ENCODE measurements at regions not wholly inside any gene's neighbourhood (a gene's known extent, or its start where the extent isn't known, plus 50 kb on each side); places are given as distances from the start of the nearest gene placed in this dataset.

- no peak for DNase-seq
Observed at GRCh38 chr13:22198001-22198400, 527.1 kb downstream of the FGF9 start.

- DNase-seq: no peak
Observed at GRCh38 chr13:22198641-22199217, 527.9 kb downstream of the FGF9 start.

- DNase-seq: no peak
Observed at GRCh38 chr13:22200440-22200839, 529.6 kb downstream of the FGF9 start.

- no peak for DNase-seq
Observed at GRCh38 chr13:22201375-22201925, 530.6 kb downstream of the FGF9 start.

- DNase-seq: no peak
Observed at GRCh38 chr13:22210134-22210930, 539.5 kb downstream of the FGF9 start.

- no peak for DNase-seq
Observed at GRCh38 chr13:22211876-22212275, 541.0 kb downstream of the FGF9 start.

GRCh38 chr13:22212576-22212975, 541.7 kb downstream of the FGF9 start:
- DNase-seq: no peak

- no peak for DNase-seq
Observed at GRCh38 chr13:22214184-22214583, 543.3 kb downstream of the FGF9 start.

- DNase-seq: no peak
Observed at GRCh38 chr13:22218797-22219196, 547.9 kb downstream of the FGF9 start.

GRCh38 chr13:22219709-22220108, 548.8 kb downstream of the FGF9 start:
- no peak for DNase-seq

- DNase-seq: no peak
Observed at GRCh38 chr13:22220151-22221135, 549.6 kb downstream of the FGF9 start.

GRCh38 chr13:22223411-22223810, 552.5 kb downstream of the FGF9 start:
- DNase-seq: no peak

GRCh38 chr13:22226086-22226485, 555.2 kb downstream of the FGF9 start:
- DNase-seq: no peak

- DNase-seq: no peak
Observed at GRCh38 chr13:22227895-22228294, 557.0 kb downstream of the FGF9 start.

GRCh38 chr13:22229916-22230315, 559.0 kb downstream of the FGF9 start:
- no peak for DNase-seq

- DNase-seq: no peak
Observed at GRCh38 chr13:22232186-22232585, 561.3 kb downstream of the FGF9 start.

GRCh38 chr13:22235285-22235949, 564.5 kb downstream of the FGF9 start:
- no peak for DNase-seq

- DNase-seq: no peak
Observed at GRCh38 chr13:22235950-22236290, 565.0 kb downstream of the FGF9 start.

GRCh38 chr13:22238269-22238668, 567.4 kb downstream of the FGF9 start:
- DNase-seq: no peak

GRCh38 chr13:22240716-22241115, 569.8 kb downstream of the FGF9 start:
- no peak for DNase-seq

- no peak for DNase-seq
Observed at GRCh38 chr13:22243469-22244163, 572.7 kb downstream of the FGF9 start.

GRCh38 chr13:22252281-22252830, 581.5 kb downstream of the FGF9 start:
- DNase-seq: no peak

Data from kidney glomerular epithelial cell (primary cell).